Stimulated activated CD4-positive, alpha-beta T cell treated with anti-CD3 and anti-CD28 coated beads, Interleukin-4, amount 100 ng/mL, for 24 hours (primary cell): ENCODE measurements at regions not wholly inside any gene's neighbourhood (a gene's known extent, or its start where the extent isn't known, plus 50 kb on each side); places are given as distances from the start of the nearest gene placed in this dataset.

Experiments
- DNase-seq: peaks from one replicate; pipeline ENCODE4 v3.0.0-alpha.2; 2020

DNA sequence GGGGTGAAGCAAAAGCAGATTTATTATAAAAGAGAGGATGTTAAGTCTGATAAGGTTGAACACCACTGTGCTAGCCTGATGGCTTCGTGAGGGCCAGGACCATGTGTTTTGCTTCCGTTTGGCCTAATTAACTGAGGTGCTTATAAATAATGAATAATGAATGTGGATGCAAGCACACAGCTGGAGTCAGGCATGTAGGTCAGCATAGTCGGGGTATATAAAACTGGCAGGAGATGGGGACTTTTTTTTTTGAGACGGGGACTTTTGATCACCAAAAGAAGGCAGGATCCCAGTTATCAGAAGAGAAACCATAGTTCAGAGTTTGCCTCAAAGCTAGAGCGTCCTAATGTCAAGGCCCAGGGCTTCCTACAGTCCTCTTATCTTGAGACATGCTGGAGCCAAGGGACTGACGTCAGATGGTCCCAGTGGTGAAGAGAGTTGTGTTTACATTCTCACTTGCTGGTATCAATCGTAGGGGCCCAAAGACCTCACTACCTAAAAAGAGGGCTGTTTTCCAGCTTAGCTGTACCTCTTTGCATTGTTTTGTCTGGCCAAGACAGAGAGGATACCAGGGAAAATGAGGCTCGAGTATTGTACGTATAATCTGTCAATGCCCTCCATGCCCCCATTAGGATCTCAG is 50.4 kb downstream of the RTL9 start:
- DNase-seq, result no peak

DNA sequence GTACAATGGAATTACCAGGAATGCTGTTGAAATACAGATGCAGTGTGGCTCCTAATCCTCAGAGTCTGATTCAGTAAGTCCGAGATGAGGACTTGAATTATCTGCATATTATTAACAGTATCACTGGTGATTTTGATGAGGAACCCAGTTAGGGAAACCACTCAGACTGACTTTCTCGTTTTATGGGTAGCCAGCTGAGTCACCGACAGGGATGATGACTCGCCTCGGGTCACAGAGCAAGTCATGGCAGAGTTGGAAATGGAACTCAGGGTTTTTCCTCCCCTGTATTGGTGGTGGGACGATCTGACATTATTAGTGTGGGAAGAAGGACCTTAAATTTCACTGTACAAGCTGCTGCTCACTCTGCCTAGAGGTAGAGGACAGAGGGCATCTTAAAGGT is 51.3 kb downstream of the RTL9 start:
- peak; percentile 21 for DNase-seq

DNA sequence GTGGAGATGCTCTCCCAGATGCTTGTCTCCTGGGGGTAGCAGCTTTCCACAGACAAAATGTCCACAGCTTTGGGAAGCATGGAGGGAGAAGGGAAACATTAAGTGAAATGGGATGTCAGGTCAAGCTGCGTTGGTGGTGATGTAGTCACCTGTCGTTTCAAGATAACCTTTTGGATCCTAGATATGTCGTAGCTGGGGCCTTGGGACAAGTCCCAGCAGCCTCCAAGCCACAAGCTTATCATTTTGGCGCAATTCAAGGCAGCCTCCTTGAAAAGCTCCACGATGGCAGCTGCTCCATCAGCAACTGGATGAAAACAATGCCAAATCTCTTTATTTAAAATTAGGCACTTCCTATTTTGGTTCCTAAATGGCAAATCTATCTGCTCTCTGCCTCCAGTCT is 52.0 kb downstream of the RTL9 start:
- no peak for DNase-seq

DNA sequence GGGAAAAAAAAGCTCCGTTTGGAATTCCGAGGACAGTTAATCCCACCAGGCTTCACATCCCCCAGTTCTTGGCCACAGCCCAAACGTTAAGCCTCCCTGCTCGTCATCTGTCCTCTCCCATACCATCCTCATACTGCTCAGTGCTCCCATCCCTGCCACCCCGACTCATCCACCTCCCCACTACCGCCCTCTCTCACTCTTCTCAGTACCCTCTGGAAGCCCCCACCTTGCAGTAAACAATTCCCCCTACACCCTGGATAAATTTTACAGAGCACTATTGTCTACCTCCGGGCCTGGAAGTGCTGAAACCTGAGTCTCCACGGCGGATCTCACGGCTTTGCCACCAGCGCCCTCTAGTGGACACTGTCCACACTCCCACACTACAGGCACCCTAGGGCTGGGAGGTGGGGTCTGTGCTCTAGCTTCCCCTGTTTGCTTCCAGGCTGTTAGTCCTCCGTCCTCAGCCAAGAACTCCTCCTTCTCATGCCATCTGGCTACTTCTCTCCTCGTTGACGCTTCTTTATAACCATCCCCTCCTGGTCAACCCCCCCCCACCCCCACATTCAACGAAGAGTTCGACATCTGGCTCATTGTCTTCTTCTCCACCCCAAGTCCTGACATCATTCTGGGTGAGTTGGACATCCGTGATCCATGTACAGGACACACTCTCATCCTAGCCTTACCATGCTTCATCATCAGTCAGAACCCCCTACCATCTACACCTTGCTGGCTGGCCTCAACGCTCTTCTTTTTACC is 54.5 kb downstream of the RTL9 start:
- peak; percentile 70 for DNase-seq

DNA sequence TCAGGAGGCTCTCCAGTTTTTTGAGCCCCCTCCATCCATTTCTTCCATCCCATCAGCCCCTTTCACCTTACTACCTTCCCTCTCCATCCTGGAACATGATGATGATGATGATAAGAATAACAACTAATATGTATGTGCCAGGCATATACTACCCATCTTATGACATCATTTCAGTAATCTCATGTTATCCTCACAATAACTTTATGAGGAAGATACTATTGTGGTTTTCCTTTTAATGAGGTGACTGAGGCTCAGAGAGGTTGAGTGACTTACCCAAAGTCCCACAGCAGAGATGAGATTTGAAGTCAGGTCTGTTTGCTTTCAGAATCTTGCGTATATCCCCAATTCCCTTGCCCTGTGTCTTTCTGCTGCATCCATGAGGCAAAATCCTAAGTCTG is 55.1 kb downstream of the RTL9 start:
- no peak for DNase-seq

- no peak for DNase-seq
These were observed 55.6 kb downstream of the RTL9 start for GRCh38 chrX:110414273-110414672.

GRCh38 chrX:110414679-110415439 is 56.2 kb downstream of the RTL9 start:
- DNase-seq, result no peak

GRCh38 chrX:110415440-110416170 is 57.0 kb downstream of the RTL9 start:
- DNase-seq, result no peak

DNA sequence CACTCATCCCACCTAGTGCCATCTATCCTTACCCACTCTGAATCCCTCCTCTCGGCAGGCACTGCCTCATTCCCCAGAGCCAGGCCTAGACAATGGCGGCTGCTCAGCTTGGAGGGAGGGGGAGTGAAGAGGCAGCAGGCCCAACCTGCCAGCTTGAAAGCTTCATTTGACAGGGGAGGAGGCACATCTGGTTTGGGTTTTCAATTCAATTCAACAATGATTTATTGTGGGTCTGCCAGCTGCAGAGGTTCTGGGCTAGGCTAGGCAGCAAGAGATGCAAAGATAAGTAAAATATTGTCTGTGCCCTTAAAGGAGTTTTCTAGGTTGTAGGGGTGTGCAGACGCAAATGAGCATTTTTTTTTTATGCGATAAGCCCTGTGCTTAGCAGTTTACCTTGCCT is 58.5 kb downstream of the RTL9 start:
- DNase-seq, result no peak

GRCh38 chrX:110418316-110419235 is 59.9 kb downstream of the RTL9 start:
- DNase-seq, result no peak

GRCh38 chrX:110419512-110419911 is 60.9 kb downstream of the RTL9 start:
- DNase-seq, result no peak

DNA sequence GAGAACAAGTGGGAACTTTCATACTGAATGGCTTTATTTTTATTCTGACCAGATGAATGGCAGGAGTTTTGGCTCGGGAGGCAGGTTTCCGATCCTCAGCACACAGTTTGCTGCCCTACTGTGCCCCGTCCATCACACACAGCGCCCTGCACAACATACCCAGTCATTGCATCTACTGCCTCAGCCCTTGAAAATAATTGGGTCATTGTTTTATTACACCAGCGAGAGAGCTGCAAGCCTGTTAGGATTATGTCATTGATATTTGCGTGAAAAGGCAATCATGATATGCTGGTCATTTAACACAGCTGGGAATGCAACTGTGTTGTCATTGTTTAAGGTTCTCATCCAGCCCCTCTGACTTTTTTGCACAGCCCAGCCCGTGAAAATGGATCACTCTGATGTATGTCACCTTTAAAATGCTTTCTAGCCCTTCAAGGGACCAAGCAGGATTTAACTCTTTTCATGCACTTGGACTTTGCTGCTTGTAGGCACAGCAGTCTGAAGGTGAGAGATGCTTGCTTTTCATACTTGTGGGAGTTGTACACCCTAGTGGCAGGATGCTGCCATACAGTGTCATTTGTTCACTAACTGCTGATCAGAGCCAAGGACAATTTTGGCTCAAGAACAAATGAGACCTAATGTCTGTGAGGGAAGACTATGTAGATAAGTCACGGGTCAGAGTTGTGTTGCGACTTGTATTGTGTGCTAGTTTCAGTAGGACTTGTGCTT is 62.3 kb downstream of the RTL9 start:
- no peak for DNase-seq

DNA sequence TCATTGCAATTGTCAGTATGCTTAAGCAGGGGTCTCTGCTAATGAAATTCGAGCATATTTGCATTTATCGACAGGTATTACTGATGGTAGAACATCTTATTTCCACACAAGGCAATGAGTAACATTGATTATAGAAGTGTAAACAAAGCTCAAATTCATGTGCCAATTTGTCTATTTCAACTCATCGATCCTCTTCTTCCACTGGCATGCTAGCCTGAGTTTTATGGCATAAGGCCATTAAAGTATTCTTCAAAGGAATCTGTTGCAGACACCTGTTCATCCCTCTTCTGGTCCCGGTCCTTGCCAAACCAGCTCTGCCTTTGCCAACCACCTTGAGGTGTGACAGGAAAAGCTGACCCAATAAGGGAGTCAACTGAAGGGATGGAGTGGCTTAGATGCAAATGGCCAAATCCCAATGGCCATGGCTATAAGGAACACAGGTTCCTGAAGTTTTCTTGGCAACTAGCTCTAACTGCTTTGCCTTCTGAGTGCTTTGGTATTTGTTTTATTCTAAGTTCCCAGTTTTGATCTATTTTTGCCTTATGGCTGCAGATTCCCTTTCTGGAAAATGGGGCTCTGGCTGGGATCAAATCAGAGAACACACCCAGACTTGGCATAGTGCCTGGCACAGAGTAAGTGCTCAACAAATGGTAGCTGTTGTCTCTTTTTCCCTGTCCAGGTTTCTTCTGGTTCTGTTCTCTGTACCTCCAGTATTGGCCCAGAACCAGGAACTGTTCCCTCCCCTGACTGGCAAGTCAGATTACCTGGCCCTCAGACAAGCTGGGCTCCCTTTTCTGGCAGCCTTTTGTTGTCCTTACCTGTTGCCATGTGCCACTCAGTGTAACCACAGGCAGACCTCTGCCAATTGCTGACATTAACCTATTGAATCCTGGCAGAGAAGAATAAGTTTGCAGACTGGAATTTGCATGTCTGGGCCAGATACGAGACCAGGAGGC is 63.1 kb downstream of the RTL9 start:
- DNase-seq, result no peak

- no peak for DNase-seq
These were observed 66.8 kb downstream of the RTL9 start for GRCh38 chrX:110425222-110426154.

DNA sequence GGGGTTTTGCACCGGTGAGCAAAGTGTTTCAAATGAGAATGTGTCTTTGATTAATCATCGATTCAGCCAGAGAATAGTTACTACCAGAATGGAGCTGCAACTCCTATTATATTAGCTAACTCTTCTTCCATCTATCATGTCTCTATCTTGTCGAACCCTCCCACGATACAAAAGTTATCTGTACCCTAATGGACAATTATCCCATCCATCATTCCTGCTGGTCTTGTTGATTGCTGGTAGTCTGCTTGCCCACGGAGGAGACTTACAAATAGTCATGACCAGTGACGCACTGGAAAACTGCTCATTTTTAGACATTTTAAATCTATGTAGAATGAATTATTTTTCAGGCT is 67.5 kb downstream of the RTL9 start:
- DNase-seq, result no peak

DNA sequence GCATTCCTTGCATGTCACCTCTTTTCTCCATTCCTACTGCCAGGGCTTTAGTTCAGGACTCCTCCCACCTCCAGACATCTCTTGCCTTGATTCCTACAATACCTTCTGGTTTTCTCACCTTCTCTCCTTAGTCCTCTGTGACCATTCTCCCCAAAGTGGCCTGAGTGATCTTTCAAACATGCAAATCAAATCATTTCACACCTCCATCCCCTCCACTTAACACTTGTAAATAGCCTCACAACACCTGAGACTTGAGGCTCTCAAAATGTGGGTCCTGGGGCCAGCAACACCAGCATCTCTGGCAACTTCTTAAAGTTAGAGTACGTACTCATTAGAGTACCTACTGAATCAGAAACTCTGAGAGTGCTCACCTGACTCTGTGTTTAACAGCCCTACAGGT is 68.4 kb downstream of the RTL9 start:
- DNase-seq, result no peak

- no peak for DNase-seq
These were observed 69.5 kb downstream of the RTL9 start for GRCh38 chrX:110428144-110428543.

DNA sequence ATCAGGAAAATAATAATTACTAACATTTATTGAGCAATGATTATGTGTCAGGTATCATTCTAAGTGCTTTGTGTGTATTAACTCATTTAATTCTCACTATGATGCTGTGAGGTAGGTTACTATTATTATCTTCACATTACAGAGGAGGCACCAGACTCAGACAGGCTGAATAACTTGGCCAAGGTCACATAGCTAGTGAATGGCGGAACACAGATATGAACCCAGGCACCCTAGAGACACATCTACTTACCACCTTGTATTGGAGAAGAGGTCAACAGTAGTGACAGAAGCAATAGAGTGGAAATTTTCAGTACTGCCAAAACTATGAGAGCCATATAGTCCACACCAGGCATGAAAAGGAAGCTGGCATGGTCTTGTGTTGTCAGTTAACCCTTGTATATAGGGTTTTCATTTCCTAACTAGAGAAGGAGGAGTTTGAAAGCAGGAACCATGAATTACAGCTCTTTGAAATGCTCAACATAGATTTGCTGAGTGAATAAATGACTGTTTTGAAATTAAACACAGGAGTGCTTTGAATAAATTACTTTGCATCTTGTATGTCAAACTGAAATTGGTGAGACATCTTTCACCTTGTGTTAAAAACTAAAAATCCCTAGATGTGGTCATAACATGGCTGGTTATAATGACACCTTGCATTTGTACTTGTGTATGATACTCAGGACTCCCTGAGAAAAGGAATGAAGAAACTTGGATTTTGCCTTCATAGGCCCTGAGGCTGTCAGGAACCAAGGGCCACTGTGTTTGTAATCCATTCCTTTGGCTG is 71.8 kb downstream of the RTL9 start:
- DNase-seq, result no peak
